GM13976 (cell line): ENCODE measurements at regions not wholly inside any gene's neighbourhood (a gene's known extent, or its start where the extent isn't known, plus 50 kb on each side); places are given as distances from the start of the nearest gene placed in this dataset.

Experiments used
- DNase-seq: peaks from one replicate; pipeline ENCODE4 v3.0.0; 2012; ENCODE audit warnings: low spot score
- in situ Hi-C: fragments of 300-500 bp; cut with MboI; formaldehyde crosslinking; loops from one replicate; pipeline ENCODE4 v1.12.0; 2022; ENCODE audit warnings: low sequenced_read_pairs, mixed read lengths, inconsistent platforms; ENCODE audit not compliant: unreplicated experiment
- TF ChIP-seq, protein P1 (sequence below): IDR thresholded peaks from 2 replicates; pipeline ENCODE4 v1.5.1; 2012; ENCODE audit warnings: borderline replicate concordance, mild to moderate bottlenecking; ENCODE audit not compliant: insufficient read depth; ENCODE audit errors: extremely low read depth, missing control alignments, control extremely low read depth

GRCh38 chr2:59378127-59378526, 1137.0 kb upstream of the FANCL start:
- TF ChIP-seq, protein P1, sequence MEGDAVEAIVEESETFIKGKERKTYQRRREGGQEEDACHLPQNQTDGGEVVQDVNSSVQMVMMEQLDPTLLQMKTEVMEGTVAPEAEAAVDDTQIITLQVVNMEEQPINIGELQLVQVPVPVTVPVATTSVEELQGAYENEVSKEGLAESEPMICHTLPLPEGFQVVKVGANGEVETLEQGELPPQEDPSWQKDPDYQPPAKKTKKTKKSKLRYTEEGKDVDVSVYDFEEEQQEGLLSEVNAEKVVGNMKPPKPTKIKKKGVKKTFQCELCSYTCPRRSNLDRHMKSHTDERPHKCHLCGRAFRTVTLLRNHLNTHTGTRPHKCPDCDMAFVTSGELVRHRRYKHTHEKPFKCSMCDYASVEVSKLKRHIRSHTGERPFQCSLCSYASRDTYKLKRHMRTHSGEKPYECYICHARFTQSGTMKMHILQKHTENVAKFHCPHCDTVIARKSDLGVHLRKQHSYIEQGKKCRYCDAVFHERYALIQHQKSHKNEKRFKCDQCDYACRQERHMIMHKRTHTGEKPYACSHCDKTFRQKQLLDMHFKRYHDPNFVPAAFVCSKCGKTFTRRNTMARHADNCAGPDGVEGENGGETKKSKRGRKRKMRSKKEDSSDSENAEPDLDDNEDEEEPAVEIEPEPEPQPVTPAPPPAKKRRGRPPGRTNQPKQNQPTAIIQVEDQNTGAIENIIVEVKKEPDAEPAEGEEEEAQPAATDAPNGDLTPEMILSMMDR = no peak
- no peak for DNase-seq
- in situ Hi-C loops = no loop called here

- in situ Hi-C loops = no loop called here
These were observed 1125.2 kb upstream of the FANCL start for GRCh38 chr2:59366288-59366687.

GRCh38 chr2:59354498-59354897, 1113.4 kb upstream of the FANCL start:
- TF ChIP-seq, protein P1 = no peak
- DNase-seq = no peak
- in situ Hi-C loops = no loop called here

More at GRCh38 chr2:59366288-59366687, 1125.2 kb upstream of the FANCL start:
- TF ChIP-seq, protein P1 = no peak
- no peak for DNase-seq

GRCh38 chr2:59353306-59353921, 1112.3 kb upstream of the FANCL start:
- in situ Hi-C loops = no loop called here
- TF ChIP-seq, protein P1 = no peak
- DNase-seq = no peak

DNA sequence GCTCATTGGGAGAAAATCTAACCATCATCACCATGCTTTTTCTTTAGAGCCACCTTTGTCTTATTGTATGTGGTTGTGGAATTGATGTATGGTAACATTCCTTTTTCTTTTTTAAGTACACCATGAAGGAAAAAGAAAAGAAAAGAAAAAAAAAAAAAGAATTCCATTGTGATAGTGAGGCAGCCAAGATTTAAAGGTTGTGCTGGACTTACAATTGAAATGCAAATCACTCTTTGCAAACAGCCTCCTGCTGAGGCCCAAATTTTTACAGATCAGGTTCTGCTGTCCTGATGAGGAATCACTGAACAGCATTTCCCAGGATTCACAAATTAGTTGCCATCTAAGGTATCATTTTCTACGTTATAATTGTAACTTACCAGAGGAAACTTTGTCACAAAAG, 1101.0 kb upstream of the FANCL start:
- in situ Hi-C loops = no loop called here
- TF ChIP-seq, protein P1 = no peak
- no peak for DNase-seq

DNA sequence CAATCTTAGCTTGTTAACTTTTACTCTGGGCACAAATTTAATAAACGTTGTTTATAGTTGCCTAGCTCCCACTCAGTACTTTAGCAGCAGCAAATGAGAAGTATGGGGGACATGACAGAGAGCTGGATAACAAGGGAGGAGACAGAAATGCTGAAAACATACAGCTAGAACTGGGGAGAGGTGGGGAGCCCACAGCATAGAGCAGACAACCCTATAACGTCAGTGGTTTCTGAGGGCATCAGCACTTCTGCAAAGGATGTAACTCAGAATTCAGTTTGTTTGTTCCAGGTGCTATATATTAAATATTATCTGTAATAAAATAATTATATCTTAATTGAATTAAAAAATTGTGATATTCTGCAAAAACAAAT, 1098.7 kb upstream of the FANCL start:
- DNase-seq = no peak
- TF ChIP-seq, protein P1 = no peak
- in situ Hi-C loops = no loop called here

DNA sequence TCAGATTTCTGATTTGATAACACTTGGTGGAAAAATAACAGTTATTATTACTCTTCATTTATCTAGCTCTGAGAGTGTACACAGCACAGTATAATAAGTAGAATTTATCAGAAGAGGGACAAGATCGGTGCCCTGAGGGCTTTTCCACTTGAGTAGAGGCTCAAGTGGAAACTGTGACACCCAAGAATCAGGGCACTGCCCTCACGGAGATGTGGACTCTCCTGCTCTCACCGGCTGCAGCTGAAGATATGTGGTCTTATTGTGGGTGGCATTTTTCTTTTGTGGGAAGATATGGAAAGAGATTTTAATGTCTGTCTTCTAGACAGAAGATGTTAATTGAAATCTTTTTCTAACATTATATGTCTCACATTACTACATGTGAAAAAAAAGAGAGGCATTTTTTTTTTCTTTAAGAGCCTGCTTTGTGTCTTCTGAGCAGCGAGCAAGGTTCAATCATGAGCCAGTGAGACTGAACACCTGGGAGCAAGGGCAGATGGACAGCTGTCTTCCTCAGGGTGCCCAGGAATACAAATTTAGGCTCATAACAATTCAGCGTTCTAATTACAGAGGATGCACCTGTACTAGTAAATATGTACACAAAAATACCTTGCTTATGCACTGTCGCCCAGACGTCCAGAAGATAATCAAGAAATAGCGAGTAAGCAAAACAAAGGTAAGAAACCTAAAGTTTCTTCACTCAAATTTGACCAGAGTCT, 1098.2 kb upstream of the FANCL start:
- in situ Hi-C loops = no loop called here
- TF ChIP-seq, protein P1 = no peak
- DNase-seq = no peak
